HG02571 (cell line): ENCODE measurements at regions not wholly inside any gene's neighbourhood (a gene's known extent, or its start where the extent isn't known, plus 50 kb on each side); places are given as distances from the start of the nearest gene placed in this dataset.

ENCODE experiments used
- ATAC-seq: cut with Tn5 transposase; IDR thresholded peaks from one replicate; pipeline ENCODE4 v1.9.1; 2021; ENCODE audit warnings: mild to moderate bottlenecking, moderate library complexity; ENCODE audit not compliant: unreplicated experiment

GRCh38 chr9:26742828-26743476 is 149.7 kb downstream of the CAAP1 start:
- no peak for ATAC-seq

- no peak for ATAC-seq
Measured at GRCh38 chr9:26735160-26735559, 157.4 kb downstream of the CAAP1 start.

DNA sequence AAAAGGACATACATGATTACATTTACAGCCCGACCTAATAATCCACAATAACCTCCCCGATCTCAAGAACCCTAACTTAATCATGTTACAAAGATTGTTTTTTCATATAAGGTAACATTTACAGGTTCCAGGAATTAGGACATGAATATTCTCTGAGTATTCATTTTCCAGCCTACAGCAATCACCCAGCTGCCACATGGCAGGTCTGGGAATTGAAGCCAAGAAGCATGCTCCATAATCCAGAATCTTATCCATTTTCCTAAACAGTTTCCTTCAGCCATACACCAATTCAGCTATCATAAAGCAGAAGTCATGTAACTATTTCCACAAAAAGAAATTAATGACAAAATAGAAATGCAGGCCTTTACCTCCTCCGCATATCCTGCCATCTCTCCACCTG is 163.4 kb downstream of the CAAP1 start:
- ATAC-seq, result no peak

- ATAC-seq, result no peak
Measured at GRCh38 chr9:26727471-26727870, 165.1 kb downstream of the CAAP1 start.

GRCh38 chr9:26725573-26725972 is 167.0 kb downstream of the CAAP1 start:
- no peak for ATAC-seq

DNA sequence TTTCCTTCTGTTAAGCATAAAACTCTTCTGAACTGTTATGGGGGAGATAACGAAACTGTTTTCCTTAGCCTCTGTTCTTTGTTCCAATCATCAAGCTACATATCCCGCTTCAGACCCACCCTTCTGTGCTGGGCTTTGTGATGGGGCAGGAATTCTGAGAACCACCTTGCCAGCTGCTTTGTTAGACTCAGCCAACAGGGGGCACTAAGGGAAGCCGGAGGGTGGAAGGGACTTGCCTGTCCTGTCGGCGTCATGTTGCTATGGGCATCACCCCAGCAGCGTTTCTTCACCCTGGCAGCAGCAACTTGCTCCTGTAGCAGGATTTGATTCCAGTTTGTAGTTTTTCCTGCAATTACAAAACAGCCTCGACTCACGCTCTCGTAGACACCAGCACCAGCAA is 169.1 kb downstream of the CAAP1 start:
- peak; percentile 62 for ATAC-seq

- ATAC-seq, result no peak
Measured at GRCh38 chr9:26722755-26723154, 169.8 kb downstream of the CAAP1 start.

DNA sequence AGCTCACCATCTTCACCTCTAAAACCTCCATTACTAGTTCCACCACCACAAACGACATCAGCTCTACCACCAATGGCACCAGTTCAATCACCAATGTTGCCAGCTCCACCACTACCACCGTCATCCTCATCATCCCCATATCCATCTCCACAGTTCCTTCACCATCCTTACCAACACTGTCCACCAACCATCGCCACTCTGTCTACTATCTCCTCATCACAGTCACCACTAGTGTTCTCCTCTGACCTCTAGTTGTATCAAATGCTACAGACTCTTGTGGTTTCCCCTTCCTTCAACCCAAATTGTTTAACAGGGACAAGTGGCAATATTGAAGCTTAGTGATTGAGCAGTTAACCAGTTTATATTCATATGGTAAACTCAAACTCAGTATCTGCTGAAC is 182.6 kb downstream of the CAAP1 start:
- no peak for ATAC-seq

DNA sequence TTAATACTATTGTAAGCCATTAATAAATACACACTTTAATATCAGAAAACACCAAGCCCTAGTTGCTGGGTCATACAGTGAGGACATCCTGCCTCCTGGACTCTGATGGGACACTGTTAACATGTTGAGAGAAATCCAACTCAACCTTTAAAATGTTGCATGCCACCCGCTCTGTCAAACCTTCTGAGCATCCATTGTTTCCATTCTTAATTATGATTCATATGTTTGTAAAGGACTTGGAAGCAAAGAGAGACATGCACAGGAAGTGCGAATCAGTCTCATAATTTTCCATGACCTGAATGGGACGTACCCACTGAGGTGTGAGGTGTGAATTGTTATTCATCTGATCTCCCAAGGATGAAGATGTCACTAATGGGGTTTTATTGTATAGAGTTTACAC is 186.4 kb downstream of the CAAP1 start:
- no peak for ATAC-seq

DNA sequence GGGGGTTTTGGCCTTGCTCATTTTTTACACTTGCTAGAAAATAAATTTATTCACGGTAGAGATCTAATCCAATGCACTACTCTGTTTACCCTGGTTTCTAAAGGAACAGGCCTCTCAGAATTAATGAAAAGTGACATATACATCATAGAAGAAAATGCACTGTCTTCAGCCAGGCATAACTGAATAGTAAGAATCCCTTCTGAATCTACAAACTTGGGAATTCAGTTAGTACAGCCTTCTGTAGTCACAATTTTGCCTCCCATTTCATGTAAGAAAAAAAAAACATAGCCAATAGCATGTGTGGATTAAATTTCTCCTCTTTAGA is 197.3 kb downstream of the CAAP1 start:
- no peak for ATAC-seq

- ATAC-seq, result no peak
Measured at GRCh38 chr9:26694381-26695297, 198.0 kb downstream of the CAAP1 start.

GRCh38 chr9:26689041-26689440 is 203.6 kb downstream of the CAAP1 start:
- ATAC-seq, result no peak

- ATAC-seq, result no peak
Measured at GRCh38 chr9:26687421-26687820, 205.2 kb downstream of the CAAP1 start.

DNA sequence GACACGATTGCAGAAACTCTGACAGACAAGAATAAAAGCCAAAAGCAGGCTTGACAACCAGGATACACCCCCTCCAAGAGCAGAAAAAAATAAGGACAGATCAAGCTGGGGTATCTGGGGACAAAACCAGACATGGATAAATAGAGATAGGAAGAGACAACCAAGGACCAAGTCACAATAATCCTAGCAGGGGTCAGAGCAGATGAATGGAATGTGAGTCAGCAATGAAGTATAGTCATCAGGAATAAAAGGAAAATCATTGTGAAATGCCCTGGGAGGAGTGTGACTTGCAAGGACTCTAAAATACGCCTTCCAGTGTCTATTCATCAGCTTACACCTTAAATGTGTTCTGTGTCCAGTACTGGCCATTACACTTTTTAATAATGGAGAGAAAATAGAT is 206.8 kb downstream of the CAAP1 start:
- no peak for ATAC-seq

DNA sequence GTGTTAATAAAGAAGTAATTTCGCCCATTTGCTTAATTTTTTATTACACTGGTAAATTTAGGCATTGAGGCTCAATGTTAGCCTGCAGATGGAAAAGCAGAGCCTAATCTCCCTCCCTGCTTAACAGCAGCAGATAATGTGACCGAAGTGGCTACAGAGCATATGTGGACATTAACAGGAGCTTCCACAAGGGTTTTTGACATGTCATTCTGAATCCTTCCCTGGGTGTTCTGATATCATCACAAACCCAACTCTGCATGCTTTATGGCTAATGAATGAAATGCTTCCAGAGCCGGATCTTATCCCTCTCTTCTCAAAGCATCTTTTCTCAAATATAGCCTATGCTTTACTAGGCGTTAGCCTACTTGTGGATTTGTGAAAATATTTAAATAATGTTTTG is 208.6 kb downstream of the CAAP1 start:
- no peak for ATAC-seq

- ATAC-seq, result no peak
Measured at GRCh38 chr9:26682796-26683496, 209.7 kb downstream of the CAAP1 start.

DNA sequence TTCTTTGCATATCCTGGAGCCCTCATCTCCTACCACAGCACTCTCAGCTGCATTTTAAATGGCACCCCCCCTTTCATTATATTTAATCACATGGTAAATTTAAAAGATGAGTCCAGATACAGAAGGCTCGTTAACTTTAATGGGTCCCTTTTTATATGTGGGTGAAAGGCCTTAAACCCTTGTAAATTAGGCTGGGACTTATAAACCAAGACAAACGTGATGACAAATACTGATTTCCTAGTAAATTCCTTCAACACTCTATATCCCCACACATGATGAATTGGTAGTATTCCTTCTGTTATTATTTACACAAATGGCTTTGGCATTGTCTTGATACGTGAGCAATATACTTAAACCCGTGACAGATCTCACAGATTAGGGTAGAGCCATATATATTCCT is 210.6 kb downstream of the CAAP1 start:
- no peak for ATAC-seq

DNA sequence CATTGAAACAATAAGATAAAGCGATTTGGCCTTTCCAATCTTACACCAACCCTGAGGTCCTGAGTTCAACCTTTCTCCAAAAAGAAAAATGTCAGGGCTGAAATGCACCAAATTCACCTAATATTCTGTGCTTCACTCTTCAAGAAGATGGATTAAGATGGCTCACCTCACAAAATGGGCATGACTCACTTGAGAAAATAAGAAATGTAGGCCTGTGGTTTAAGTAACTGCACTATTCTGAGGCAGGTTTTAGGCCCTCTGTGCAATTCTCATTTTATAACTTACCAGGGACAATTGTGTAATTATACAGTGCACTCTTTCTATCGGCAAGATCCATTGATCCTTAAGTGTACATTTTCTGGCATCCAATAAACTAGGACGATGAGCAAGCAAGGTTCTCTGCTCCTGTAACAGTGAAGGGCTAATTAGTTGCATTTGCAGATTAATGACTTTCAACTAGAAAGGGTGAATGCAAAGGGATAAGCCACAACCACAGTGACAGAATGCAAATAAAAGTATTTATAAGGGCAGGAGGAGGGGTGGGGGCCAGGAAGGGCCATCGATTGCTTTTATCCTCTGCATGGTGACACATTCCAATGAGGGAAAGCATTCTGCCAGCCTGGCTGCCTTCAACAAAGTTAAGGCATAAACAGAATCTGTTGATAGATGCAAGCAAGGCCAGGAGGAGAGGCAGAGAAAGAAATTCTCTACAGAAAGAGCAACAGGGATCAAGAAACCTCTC is 214.5 kb downstream of the CAAP1 start:
- no peak for ATAC-seq

DNA sequence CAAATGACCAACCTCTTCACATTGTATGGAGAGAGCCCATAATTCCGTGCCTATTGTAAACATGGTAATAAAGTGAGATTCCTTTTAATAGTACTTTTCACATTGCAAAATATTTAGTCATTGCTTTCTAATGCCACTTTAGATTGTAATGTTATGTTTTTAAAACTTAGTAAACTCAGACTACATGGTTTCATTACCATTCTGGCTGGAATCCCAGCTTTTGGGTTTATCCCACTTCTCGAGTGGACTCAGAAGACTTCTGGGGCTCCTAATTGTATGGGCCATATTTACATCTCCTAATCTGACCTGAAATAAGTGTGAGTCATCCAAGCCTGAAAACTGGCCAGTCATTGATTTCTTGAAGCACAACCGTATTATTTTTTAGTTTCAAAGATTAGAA is 217.6 kb downstream of the CAAP1 start:
- ATAC-seq, result no peak

DNA sequence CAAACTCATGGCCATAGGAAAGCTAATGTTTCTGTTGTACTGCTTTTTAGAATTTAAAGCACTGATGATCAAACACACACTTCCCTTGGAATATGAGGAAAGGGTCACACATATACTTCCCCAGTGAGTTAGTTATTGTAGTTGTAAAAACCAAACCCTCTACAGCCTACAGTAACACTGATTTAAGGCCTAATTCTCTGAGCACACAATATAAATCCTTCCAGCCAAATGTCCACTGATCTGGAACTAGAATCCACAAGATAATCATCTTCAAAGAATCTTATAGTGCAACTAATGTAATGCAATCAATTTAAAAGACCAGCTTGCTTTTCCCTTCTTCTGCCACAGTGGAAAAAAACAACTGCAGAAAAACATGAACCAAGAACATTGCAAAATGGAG is 219.3 kb downstream of the CAAP1 start:
- no peak for ATAC-seq
